ENCODE measurements at regions not wholly inside any gene's neighbourhood (a gene's known extent, or its start where the extent isn't known, plus 50 kb on each side); places are given as distances from the start of the nearest gene placed in this dataset.

DNA sequence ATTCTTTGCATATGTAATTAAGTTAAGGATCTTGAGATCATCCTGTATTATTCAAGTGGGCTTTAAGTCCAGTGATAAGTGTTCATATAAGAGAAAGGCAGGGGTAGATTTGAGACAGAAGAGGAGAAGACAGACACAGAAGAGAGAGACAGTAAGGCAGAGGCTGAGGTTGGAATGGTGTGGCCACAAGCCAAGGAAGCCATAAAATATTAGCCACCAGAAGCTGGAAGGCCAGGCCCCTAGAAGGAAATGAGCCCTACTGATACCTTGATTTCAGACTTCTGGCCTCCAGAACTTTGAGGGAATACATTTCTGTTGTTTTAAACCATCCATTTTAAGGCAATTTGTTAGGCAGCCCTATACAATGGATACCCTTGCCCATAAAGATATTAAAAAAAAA lies 66.9 kb upstream of the DLX2 start:
- Histone ChIP-seq H3K4me1 (ENCODE audit: insufficient read depth, insufficient read length) (no peaks in the 10 kb centered on the region), H3K36me3 (ENCODE audit: insufficient read depth, insufficient read length, low read length) (no peaks in the 10 kb centered on the region), H3K9ac (ENCODE audit: insufficient read length, low read depth) (no peak overlapping the region), H3K4me3 (ENCODE audit: insufficient read length, low read depth) (no peak overlapping the region), H3K9me3 (ENCODE audit: insufficient read depth, low read length) (peaks cover 10% of the 10 kb centered on the region; the same call in 1 of the 2 replicates), H3K27me3 (ENCODE audit: insufficient read depth, insufficient read length) (peaks cover 2% of the 10 kb centered on the region)
- TF ChIP-seq SUZ12 (IDR thresholded peaks at IDR 0.05; ENCODE audit: extremely low read depth, insufficient read depth, insufficient read length), result no peak
- TF ChIP-seq ZNF274 (IDR thresholded peaks at IDR 0.05; ENCODE audit: low read depth, low read length), result no peak
- no peak for TF ChIP-seq YY1 (IDR thresholded peaks at IDR 0.05; ENCODE audit: insufficient read depth, insufficient read length)
- no peak for DNase-seq (ENCODE audit: low read depth, low spot score)

GRCh38 chr2:172172513-172173173 lies 69.9 kb upstream of the DLX2 start:
- Histone ChIP-seq H3K4me1 (ENCODE audit: insufficient read depth, insufficient read length) (no peaks in the 10 kb centered on the region), H3K27me3 (ENCODE audit: insufficient read depth, insufficient read length) (no peaks in the 10 kb centered on the region), H3K4me3 (ENCODE audit: insufficient read length, low read depth) (peak overlapping the region; percentile 54), H3K9me3 (ENCODE audit: insufficient read depth, low read length) (0 out of 2 replicates have a peak, but pooled peaks cover 6% of the 10 kb centered on the region), H3K9ac (ENCODE audit: insufficient read length, low read depth) (peak overlapping the region; percentile 88), H3K36me3 (ENCODE audit: insufficient read depth, insufficient read length, low read length) (no peaks in the 10 kb centered on the region)
- no peak for TF ChIP-seq SUZ12 (IDR thresholded peaks at IDR 0.05; ENCODE audit: extremely low read depth, insufficient read depth, insufficient read length)
- no peak for TF ChIP-seq ZNF274 (IDR thresholded peaks at IDR 0.05; ENCODE audit: low read depth, low read length)
- no peak for TF ChIP-seq YY1 (IDR thresholded peaks at IDR 0.05; ENCODE audit: insufficient read depth, insufficient read length)
- DNase-seq (ENCODE audit: low read depth, low spot score), result peak; percentile 65

DNA sequence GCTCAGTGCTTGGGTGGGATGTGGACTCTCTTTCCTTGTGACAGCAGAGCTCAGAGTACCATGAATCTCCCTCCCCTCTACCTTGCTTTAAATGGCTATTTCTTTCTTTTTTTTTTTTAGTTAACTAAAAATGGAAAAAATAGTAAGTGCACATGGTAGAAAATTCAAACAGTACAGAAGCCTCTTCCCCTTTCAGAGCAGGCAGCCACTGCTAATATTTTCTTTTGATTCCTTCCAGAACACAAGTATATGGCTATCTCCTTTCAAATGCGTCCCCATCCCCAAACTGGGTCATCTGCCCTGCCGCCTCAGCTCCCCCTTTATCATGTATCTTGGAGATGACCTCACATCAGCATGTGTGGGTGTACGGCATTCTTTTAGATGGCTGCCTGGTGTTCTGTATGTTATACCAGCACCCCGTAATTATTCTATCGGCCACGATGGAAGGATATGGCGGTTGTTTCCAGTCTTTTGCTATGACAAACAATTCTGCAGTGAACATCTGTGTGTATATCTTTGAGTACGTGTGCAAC lies 70.5 kb upstream of the DLX2 start:
- TF ChIP-seq YY1 (IDR thresholded peaks at IDR 0.05; ENCODE audit: insufficient read depth, insufficient read length) (no peak), ZNF274 (IDR thresholded peaks at IDR 0.05; ENCODE audit: low read depth, low read length) (no peak), SUZ12 (IDR thresholded peaks at IDR 0.05; ENCODE audit: extremely low read depth, insufficient read depth, insufficient read length) (no peak)
- peak; percentile 25 for DNase-seq (ENCODE audit: low read depth, low spot score)
- H3K9me3 ChIP-seq (ENCODE audit: insufficient read depth, low read length), result 0 out of 2 replicates have a peak, but pooled peaks cover 6% of the 10 kb centered on the region
- no peaks in the 10 kb centered on the region for H3K4me1 ChIP-seq (ENCODE audit: insufficient read depth, insufficient read length)
- no peaks in the 10 kb centered on the region for H3K27me3 ChIP-seq (ENCODE audit: insufficient read depth, insufficient read length)
- H3K36me3 ChIP-seq (ENCODE audit: insufficient read depth, insufficient read length, low read length), result no peaks in the 10 kb centered on the region
- peak overlapping the region; percentile 54 for H3K4me3 ChIP-seq (ENCODE audit: insufficient read length, low read depth)
- peak overlapping the region; percentile 88 for H3K9ac ChIP-seq (ENCODE audit: insufficient read length, low read depth)

DNA sequence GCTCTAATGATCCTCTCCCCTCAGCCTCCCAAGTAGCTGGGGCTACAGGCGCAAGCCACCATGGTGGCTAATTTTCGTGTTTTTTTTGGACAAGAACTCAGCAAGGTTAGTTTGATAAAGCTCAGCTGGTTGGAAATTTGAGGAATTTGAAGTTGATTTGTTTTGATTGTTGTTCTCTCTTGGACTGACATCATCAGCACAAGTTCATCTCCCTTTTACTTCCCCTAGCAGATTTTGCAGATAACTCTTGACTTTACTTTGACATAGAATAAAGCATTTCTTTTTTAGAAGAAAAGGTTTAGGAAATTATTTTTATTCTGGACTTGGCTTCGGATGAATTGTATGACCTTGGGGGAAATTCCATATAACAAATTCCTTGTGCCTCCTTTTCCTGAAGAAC lies 74.9 kb upstream of the DLX2 start:
- Histone ChIP-seq H3K4me1 (ENCODE audit: insufficient read depth, insufficient read length) (peaks cover 8% of the 10 kb centered on the region), H3K4me3 (ENCODE audit: insufficient read length, low read depth) (no peak overlapping the region), H3K9me3 (ENCODE audit: insufficient read depth, low read length) (no peaks in the 10 kb centered on the region), H3K36me3 (ENCODE audit: insufficient read depth, insufficient read length, low read length) (no peaks in the 10 kb centered on the region), H3K27me3 (ENCODE audit: insufficient read depth, insufficient read length) (no peaks in the 10 kb centered on the region), H3K9ac (ENCODE audit: insufficient read length, low read depth) (no peak overlapping the region)
- TF ChIP-seq SUZ12 (IDR thresholded peaks at IDR 0.05; ENCODE audit: extremely low read depth, insufficient read depth, insufficient read length), result no peak
- DNase-seq (ENCODE audit: low read depth, low spot score), result no peak

DNA sequence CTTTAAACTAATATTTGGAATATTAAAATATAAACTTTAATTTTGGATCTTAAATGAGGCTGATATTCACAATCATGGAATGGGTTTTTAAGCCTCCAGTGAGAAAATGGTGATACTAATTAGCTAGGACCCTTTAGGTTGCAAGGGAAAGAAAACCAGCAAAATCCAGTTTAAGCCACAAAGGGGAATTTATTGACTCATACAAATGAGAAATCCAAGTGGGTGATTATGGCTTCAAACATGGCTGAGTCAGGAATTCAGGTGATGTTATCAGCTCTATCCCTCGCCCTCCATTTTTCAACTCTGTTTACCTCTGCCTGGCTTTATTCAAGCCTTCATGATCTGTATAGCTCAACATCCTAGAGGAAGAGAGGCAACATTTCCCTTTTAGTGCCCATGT lies 75.3 kb upstream of the DLX2 start:
- H3K36me3 ChIP-seq (ENCODE audit: insufficient read depth, insufficient read length, low read length), result no peaks in the 10 kb centered on the region
- H3K4me3 ChIP-seq (ENCODE audit: insufficient read length, low read depth), result no peak overlapping the region
- H3K4me1 ChIP-seq (ENCODE audit: insufficient read depth, insufficient read length), result peaks cover 8% of the 10 kb centered on the region
- DNase-seq (ENCODE audit: low read depth, low spot score), result no peak
- H3K27me3 ChIP-seq (ENCODE audit: insufficient read depth, insufficient read length), result no peaks in the 10 kb centered on the region
- H3K9me3 ChIP-seq (ENCODE audit: insufficient read depth, low read length), result no peaks in the 10 kb centered on the region
- TF ChIP-seq ZNF274 (IDR thresholded peaks at IDR 0.05; ENCODE audit: low read depth, low read length) (no peak), SUZ12 (IDR thresholded peaks at IDR 0.05; ENCODE audit: extremely low read depth, insufficient read depth, insufficient read length) (no peak), YY1 (IDR thresholded peaks at IDR 0.05; ENCODE audit: insufficient read depth, insufficient read length) (no peak)
- no peak overlapping the region for H3K9ac ChIP-seq (ENCODE audit: insufficient read length, low read depth)

GRCh38 chr2:172179045-172179701 lies 76.5 kb upstream of the DLX2 start:
- TF ChIP-seq ZNF274 (IDR thresholded peaks at IDR 0.05; ENCODE audit: low read depth, low read length), result no peak
- TF ChIP-seq SUZ12 (IDR thresholded peaks at IDR 0.05; ENCODE audit: extremely low read depth, insufficient read depth, insufficient read length), result no peak
- TF ChIP-seq YY1 (IDR thresholded peaks at IDR 0.05; ENCODE audit: insufficient read depth, insufficient read length), result no peak
- no peak for DNase-seq (ENCODE audit: low read depth, low spot score)
- peaks cover 8% of the 10 kb centered on the region for H3K4me1 ChIP-seq (ENCODE audit: insufficient read depth, insufficient read length)
- H3K9me3 ChIP-seq (ENCODE audit: insufficient read depth, low read length), result no peaks in the 10 kb centered on the region
- no peak overlapping the region for H3K9ac ChIP-seq (ENCODE audit: insufficient read length, low read depth)
- H3K4me3 ChIP-seq (ENCODE audit: insufficient read length, low read depth), result no peak overlapping the region
- H3K36me3 ChIP-seq (ENCODE audit: insufficient read depth, insufficient read length, low read length), result no peaks in the 10 kb centered on the region
- H3K27me3 ChIP-seq (ENCODE audit: insufficient read depth, insufficient read length), result no peaks in the 10 kb centered on the region

GRCh38 chr2:172181840-172182239 lies 79.1 kb upstream of the DLX2 start:
- no peak for TF ChIP-seq ZNF274 (IDR thresholded peaks at IDR 0.05; ENCODE audit: low read depth, low read length)
- TF ChIP-seq SUZ12 (IDR thresholded peaks at IDR 0.05; ENCODE audit: extremely low read depth, insufficient read depth, insufficient read length), result no peak
- TF ChIP-seq YY1 (IDR thresholded peaks at IDR 0.05; ENCODE audit: insufficient read depth, insufficient read length), result peak; percentile 11
- Histone ChIP-seq H3K9ac (ENCODE audit: insufficient read length, low read depth) (no peak overlapping the region), H3K27me3 (ENCODE audit: insufficient read depth, insufficient read length) (no peaks in the 10 kb centered on the region), H3K36me3 (ENCODE audit: insufficient read depth, insufficient read length, low read length) (no peaks in the 10 kb centered on the region), H3K4me3 (ENCODE audit: insufficient read length, low read depth) (no peak overlapping the region), H3K9me3 (ENCODE audit: insufficient read depth, low read length) (peaks cover 20% of the 10 kb centered on the region), H3K4me1 (ENCODE audit: insufficient read depth, insufficient read length) (peaks cover 8% of the 10 kb centered on the region)
- peak; percentile 79 for DNase-seq (ENCODE audit: low read depth, low spot score)

All from NT2/D1 (cell line).